ENCODE measurements at regions not wholly inside any gene's neighbourhood (a gene's known extent, or its start where the extent isn't known, plus 50 kb on each side); places are given as distances from the start of the nearest gene placed in this dataset.
A peak's percentile ranks its signal among the peaks of the same experiment; 100 is the strongest.

DNA sequence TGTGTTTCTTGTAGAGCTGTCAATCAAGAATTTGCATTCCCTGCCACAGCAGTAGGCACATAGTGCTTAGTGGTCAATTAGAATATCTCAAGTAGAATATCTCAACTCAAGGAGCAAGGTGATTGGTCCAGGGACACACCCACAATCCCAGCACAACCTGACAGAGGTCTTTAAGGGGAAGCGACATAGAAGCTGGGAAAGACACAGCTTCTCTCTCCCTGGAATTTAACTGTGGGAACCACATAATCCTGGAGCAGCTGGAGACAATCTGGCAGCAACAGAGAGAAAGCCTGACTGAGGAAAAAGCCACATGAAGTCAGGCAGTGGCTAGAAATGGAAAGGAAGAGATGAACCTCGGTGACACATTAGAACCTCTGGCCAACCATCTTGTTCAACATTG lies 85.7 kb upstream of the LMO3 start:
- no peaks in the 10 kb centered on the region for H3K27me3 ChIP-seq
- H3K9me3 ChIP-seq = peaks cover 0 to 43% (median 13%) of the 10 kb centered on the region in 11 donors
- H3K4me3 ChIP-seq = no peak overlapping the region
- intact Hi-C loops (cut with DNase I) = loop anchor here in 1 of 10 donors (10.0 kb wide), 1 partner anchor 707 kb away; no protein-coding TSS in a partner anchor
- H3K4me1 ChIP-seq = no peaks in the 10 kb centered on the region
- H3K27ac ChIP-seq = no peak overlapping the region
- DNase-seq (no peak), ATAC-seq (no peak)
- WGBS, 2 donors = 81 to 89% methylated on average over 2 of the region's 2 CpGs
- H3K36me3 ChIP-seq = no peaks in the 10 kb centered on the region
- no peak for TF ChIP-seq CTCF (IDR thresholded peaks at IDR 0.05)

- Histone ChIP-seq H3K4me1 (no peaks in the 10 kb centered on the region), H3K27ac (no peak overlapping the region), H3K9me3 (peaks cover 0 to 23% (median 1%) of the 10 kb centered on the region in 11 donors), H3K27me3 (no peaks in the 10 kb centered on the region), H3K4me3 (no peak overlapping the region), H3K36me3 (no peaks in the 10 kb centered on the region)
- 75 to 84% methylated on average over 1 of the region's 1 CpG for WGBS, 2 donors
- intact Hi-C loops (cut with DNase I) = no loop called here
- ATAC-seq = no peak
- TF ChIP-seq CTCF (IDR thresholded peaks at IDR 0.05) = no peak
- no peak for DNase-seq
These were observed 82.2 kb upstream of the LMO3 start for GRCh38 chr12:16688200-16688599.

- no peaks in the 10 kb centered on the region for H3K36me3 ChIP-seq
- no peak overlapping the region for H3K4me3 ChIP-seq
- no peak for DNase-seq
- no peaks in the 10 kb centered on the region for H3K4me1 ChIP-seq
- ATAC-seq = no peak
- no peaks in the 10 kb centered on the region for H3K9me3 ChIP-seq
- WGBS, 2 donors = 71 to 76% methylated on average over 4 of the region's 4 CpGs
- H3K27me3 ChIP-seq = no peaks in the 10 kb centered on the region
- intact Hi-C loops (cut with DNase I) = no loop called here
- no peak overlapping the region for H3K27ac ChIP-seq
- TF ChIP-seq CTCF (IDR thresholded peaks at IDR 0.05) = peak in 1 of 9 donors; percentile 7
These were observed 79.1 kb upstream of the LMO3 start for GRCh38 chr12:16685107-16685506.

GRCh38 chr12:16681196-16681595 lies 75.2 kb upstream of the LMO3 start:
- H3K9me3 ChIP-seq = no peaks in the 10 kb centered on the region
- H3K36me3 ChIP-seq = no peaks in the 10 kb centered on the region
- no peak for DNase-seq
- intact Hi-C loops (cut with DNase I) = no loop called here
- no peak overlapping the region for H3K4me3 ChIP-seq
- ATAC-seq = no peak
- no peak for TF ChIP-seq CTCF (IDR thresholded peaks at IDR 0.05)
- no peaks in the 10 kb centered on the region for H3K27me3 ChIP-seq
- H3K4me1 ChIP-seq = no peaks in the 10 kb centered on the region
- no peak overlapping the region for H3K27ac ChIP-seq

- Histone ChIP-seq H3K27me3 (no peaks in the 10 kb centered on the region), H3K9me3 (no peaks in the 10 kb centered on the region), H3K36me3 (no peaks in the 10 kb centered on the region), H3K4me1 (no peaks in the 10 kb centered on the region), H3K27ac (no peak overlapping the region), H3K4me3 (no peak overlapping the region)
- DNase-seq (no peak), ATAC-seq (no peak)
- intact Hi-C loops (cut with DNase I) = no loop called here
- 46 to 48% methylated on average over 3 of the region's 3 CpGs for WGBS, 2 donors
- no peak for TF ChIP-seq CTCF (IDR thresholded peaks at IDR 0.05)
These were observed 69.5 kb upstream of the LMO3 start for GRCh38 chr12:16675438-16675837.

Data from heart right ventricle (tissue), 16 donors.